GM19035 (cell line): ENCODE measurements at regions not wholly inside any gene's neighbourhood (a gene's known extent, or its start where the extent isn't known, plus 50 kb on each side); places are given as distances from the start of the nearest gene placed in this dataset.
"Not testable (repeated sequence)": the region's sequence is repeated elsewhere in the genome, so short reads cannot be mapped to it uniquely, and the experiment has no call there.

ENCODE experiments used
- ATAC-seq: cut with Tn5 transposase; IDR thresholded peaks from one replicate; pipeline ENCODE4 v1.9.1; 2021; ENCODE audit not compliant: unreplicated experiment

- no peak for ATAC-seq
Measured at GRCh38 chr12:67758521-67758920, 110.0 kb downstream of the DYRK2 start.

GRCh38 chr12:67759829-67760228, 111.3 kb downstream of the DYRK2 start:
- no peak for ATAC-seq

- no peak for ATAC-seq
Measured at GRCh38 chr12:67760586-67761275, 112.2 kb downstream of the DYRK2 start.

GRCh38 chr12:67761566-67761965, 113.0 kb downstream of the DYRK2 start:
- ATAC-seq, result no peak

- no peak for ATAC-seq
Measured at GRCh38 chr12:67764055-67764454, 115.5 kb downstream of the DYRK2 start.

- no peak for ATAC-seq
Measured at GRCh38 chr12:67764946-67765619, 116.5 kb downstream of the DYRK2 start.

GRCh38 chr12:67765776-67766766, 117.5 kb downstream of the DYRK2 start:
- no peak for ATAC-seq

- no peak for ATAC-seq
Measured at GRCh38 chr12:67772267-67773169, 124.0 kb downstream of the DYRK2 start.

- ATAC-seq, result no peak
Measured at GRCh38 chr12:67773896-67774295, 125.4 kb downstream of the DYRK2 start.

GRCh38 chr12:67774983-67775587, 126.5 kb downstream of the DYRK2 start:
- no peak for ATAC-seq

- no peak for ATAC-seq
Measured at GRCh38 chr12:67780580-67781084, 132.1 kb downstream of the DYRK2 start.

GRCh38 chr12:67782573-67782972, 134.0 kb downstream of the DYRK2 start:
- no peak for ATAC-seq

GRCh38 chr12:67783393-67783792, 134.8 kb downstream of the DYRK2 start:
- no peak for ATAC-seq

- no peak for ATAC-seq
Measured at GRCh38 chr12:67784831-67785230, 136.3 kb downstream of the DYRK2 start.

GRCh38 chr12:67786086-67786485, 137.5 kb downstream of the DYRK2 start:
- ATAC-seq, result no peak

- no peak for ATAC-seq
Measured at GRCh38 chr12:67788118-67788517, 139.6 kb downstream of the DYRK2 start.

- ATAC-seq, result no peak
Measured at GRCh38 chr12:67789266-67789665, 140.7 kb downstream of the DYRK2 start.

GRCh38 chr12:67790660-67791059, 142.1 kb downstream of the DYRK2 start:
- no peak for ATAC-seq

GRCh38 chr12:67791362-67791761, 142.8 kb downstream of the DYRK2 start:
- not testable (repeated sequence) for ATAC-seq

GRCh38 chr12:67792185-67792584, 143.6 kb downstream of the DYRK2 start:
- no peak for ATAC-seq
